SH-SY5Y (cell line): ENCODE measurements at regions not wholly inside any gene's neighbourhood (a gene's known extent, or its start where the extent isn't known, plus 50 kb on each side); places are given as distances from the start of the nearest gene placed in this dataset.
A peak's percentile ranks its signal among the peaks of the same experiment; 100 is the strongest.

ENCODE experiments used
- GATA2 ChIP-seq: IDR thresholded peaks from 2 replicates; pipeline ENCODE4 v1.6.1; 2011; ENCODE audit warnings: mild to moderate bottlenecking, low read depth, low read length
- GATA3 ChIP-seq: IDR thresholded peaks from 2 replicates; pipeline ENCODE4 v1.6.1; 2011; ENCODE audit warnings: low read depth, mild to moderate bottlenecking, low read length, moderate library complexity

- no peak for TF ChIP-seq GATA3
- TF ChIP-seq GATA2, result no peak
Observed at GRCh38 chr6:164410017-164410416, 899.4 kb downstream of the C6orf118 start.

GRCh38 chr6:164409309-164410009, 899.9 kb downstream of the C6orf118 start:
- TF ChIP-seq GATA3 (no peak), GATA2 (no peak)

GRCh38 chr6:164408868-164409267, 900.5 kb downstream of the C6orf118 start:
- no peak for TF ChIP-seq GATA2
- TF ChIP-seq GATA3, result no peak

DNA sequence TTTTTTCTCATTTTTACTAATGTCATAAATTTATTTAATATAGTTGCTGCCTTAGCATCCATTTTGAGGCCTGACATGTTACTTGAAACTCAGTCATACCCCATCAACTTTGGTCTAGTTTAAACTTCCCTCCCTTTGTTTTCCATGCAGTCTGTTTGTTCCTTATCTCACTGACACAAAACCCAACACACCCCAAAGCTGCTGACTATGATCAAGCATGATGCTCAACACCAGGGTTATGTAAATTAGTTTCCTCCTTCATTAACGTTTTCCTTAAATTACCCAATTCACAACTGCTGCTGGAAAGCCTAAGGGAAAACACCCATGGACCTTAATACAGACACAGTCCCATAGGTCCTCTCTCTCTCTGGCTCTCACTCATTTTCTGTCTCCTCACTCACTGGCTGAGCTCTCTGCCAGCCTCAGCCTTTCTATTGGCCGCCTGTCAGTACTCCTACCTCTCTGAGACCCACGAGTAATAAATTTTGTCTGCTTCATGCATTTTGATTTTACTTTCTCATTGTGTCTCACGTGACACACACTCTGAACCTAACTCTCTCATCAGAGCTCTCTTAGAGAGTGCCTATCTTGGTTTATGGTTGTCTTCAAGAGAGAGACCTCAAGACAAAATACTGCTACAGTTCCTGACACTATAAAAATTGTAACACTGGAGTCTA, 904.5 kb downstream of the C6orf118 start:
- TF ChIP-seq GATA2 (no peak), GATA3 (no peak)

DNA sequence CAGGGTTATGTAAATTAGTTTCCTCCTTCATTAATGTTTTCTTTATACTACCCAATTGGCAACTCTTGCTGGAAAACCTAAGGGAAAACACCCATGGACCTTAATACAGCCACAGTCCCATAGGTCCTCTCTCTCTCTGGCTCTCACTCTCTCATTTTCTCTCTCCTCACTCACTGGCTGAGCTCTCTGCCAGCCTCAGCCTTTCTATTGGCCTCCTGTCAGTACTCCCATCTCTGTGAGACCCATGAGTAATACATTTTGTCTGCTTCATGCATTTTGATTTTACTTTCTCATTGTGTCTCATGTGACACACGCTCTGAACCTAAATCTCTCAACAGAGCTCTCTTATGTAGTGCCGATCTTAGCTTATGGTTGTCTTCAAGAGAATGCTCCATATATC, 907.5 kb downstream of the C6orf118 start:
- no peak for TF ChIP-seq GATA2
- TF ChIP-seq GATA3, result no peak

DNA sequence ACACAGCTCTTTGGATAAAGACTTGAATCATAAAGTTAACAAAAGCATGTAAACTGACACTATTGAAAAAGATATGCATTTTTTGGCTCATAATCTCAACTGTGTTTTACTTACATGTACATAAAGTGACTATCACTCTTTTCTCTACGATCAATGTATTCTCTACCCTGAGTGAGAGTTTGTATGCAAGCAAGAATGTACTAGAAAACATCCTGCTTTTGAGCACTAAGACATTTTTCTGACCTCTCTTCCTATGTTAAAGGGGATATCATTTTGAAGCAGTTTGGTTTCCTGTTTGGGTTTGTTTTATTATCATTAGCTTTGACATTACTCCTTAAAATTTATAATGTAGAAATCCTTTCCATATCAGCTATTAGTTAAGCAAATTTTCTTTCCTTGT, 910.8 kb downstream of the C6orf118 start:
- TF ChIP-seq GATA3 (no peak), GATA2 (no peak)

GRCh38 chr6:164396071-164397047, 913.0 kb downstream of the C6orf118 start:
- TF ChIP-seq GATA2, result no peak
- TF ChIP-seq GATA3, result no peak

DNA sequence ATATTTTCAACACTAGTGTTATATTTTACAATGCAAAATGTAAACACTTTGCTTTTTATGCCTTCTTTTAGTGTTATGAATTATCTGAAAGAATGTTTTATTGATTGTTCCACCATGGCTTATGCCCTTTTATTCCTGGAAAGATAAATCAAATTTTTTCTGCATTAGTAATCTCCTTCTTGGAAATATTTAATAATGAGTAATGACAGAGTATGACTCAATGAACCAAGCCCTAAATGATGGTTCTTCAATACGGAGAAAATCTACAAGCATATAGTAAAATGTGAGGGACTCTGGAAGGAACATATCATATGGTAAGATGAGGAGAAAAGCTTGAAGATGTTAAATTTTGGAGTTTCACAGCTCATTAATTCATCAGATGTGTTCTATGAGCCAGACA, 929.6 kb downstream of the C6orf118 start:
- TF ChIP-seq GATA3 (no peak), GATA2 (no peak)

GRCh38 chr6:164378330-164378729, 931.1 kb downstream of the C6orf118 start:
- peak; percentile 24; the same call in 1 of the 2 replicates for TF ChIP-seq GATA2
- TF ChIP-seq GATA3, result no peak

- TF ChIP-seq GATA3 (no peak), GATA2 (no peak)
Observed at GRCh38 chr6:164377348-164377918, 932.0 kb downstream of the C6orf118 start.

DNA sequence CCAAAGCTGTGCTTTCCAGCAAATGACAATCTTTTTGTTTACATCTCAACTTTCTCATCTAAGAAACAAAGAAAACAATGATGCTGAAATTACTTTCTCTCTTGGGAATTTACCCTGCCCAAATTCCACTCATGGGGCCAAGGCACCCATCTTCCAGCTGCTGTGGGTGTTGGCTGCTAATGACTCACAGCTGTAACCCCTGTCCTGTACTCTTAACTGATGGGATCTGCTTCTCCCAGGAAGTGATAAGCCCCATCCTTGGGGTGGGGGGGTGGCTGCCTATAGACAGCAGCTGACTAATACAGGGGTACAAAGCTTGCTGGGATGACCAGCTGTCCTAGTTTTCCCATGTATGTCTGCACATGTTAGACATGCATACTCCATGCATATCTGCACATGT, 938.6 kb downstream of the C6orf118 start:
- TF ChIP-seq GATA2 (no peak), GATA3 (no peak)

DNA sequence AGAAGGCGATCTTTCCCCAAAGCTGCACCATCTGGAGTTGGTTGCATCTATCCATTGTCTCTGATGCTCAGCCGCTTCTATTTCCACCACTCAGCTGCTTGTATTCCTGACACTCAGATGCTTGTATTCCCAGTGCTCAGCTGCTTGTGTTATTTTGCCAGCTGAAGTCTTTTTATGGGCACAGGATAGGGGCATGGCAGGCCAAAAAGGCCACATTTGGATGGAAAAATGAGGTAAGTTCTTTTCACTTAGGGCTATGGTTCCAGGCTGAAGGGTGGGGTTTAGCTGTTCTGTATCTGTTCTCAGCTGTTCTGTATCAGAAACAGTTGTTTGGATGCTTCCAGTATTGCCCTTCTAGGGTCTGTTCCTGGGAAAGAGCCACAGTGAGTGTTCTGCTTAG, 944.9 kb downstream of the QKI start:
- no peak for TF ChIP-seq GATA3
- TF ChIP-seq GATA2, result no peak

DNA sequence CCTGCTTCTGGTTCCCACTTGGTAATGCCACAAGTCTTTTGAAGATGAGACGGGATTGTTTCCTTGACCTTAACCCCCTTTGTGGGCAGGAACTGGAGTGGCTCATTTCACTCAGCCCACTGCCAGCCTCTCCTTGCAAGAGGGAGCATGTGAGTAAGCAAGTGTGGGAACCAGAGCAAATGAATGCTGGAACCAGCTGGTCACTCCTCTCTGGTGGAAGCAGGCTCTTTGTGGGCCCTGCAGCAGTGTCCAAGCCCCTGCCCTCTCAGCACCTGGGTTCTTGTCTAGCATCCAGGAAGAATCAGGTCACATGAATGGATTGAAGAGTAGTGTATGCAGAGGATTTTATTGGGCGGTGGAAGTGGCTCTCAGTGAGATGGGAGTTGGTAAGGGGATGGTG, 944.5 kb downstream of the QKI start:
- no peak for TF ChIP-seq GATA3
- TF ChIP-seq GATA2, result no peak

GRCh38 chr6:164356814-164357213, 942.3 kb downstream of the QKI start:
- no peak for TF ChIP-seq GATA2
- TF ChIP-seq GATA3, result no peak
